VCaP (cell line): ENCODE measurements at regions not wholly inside any gene's neighbourhood (a gene's known extent, or its start where the extent isn't known, plus 50 kb on each side); places are given as distances from the start of the nearest gene placed in this dataset.

Source experiments
- H3K27ac ChIP-seq: fragments of 450-650 bp; 2 replicates; pipeline ENCODE4 v1.5.1; 2017
- TF ChIP-seq, protein P1 (sequence below): fragments of 450-650 bp; conservative IDR thresholded peaks from 2 replicates; pipeline ENCODE4 v1.5.1; 2017; ENCODE audit warnings: mild to moderate bottlenecking, moderate library complexity

DNA sequence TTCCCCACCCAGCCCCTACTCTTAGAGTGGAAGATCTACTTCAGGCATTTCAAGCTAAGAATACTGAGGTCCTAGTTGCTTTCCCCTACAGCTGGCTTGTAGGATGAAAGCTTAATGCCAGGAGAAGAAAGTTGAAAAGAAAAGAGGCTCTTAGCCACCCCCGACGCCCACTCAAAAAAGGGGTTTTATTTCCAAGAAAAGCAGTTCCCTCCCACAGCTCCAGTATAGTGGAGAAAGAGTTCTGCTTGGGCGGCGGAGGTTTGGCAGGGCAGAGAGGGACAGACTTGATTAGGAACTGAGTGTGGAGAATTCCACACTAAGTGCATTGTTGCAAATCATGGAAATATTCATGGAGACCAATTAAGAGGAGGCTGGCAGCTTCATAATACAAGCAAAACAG, 470.9 kb downstream of the ETS1 start:
- no peak overlapping the region for H3K27ac ChIP-seq
- TF ChIP-seq, protein P1, sequence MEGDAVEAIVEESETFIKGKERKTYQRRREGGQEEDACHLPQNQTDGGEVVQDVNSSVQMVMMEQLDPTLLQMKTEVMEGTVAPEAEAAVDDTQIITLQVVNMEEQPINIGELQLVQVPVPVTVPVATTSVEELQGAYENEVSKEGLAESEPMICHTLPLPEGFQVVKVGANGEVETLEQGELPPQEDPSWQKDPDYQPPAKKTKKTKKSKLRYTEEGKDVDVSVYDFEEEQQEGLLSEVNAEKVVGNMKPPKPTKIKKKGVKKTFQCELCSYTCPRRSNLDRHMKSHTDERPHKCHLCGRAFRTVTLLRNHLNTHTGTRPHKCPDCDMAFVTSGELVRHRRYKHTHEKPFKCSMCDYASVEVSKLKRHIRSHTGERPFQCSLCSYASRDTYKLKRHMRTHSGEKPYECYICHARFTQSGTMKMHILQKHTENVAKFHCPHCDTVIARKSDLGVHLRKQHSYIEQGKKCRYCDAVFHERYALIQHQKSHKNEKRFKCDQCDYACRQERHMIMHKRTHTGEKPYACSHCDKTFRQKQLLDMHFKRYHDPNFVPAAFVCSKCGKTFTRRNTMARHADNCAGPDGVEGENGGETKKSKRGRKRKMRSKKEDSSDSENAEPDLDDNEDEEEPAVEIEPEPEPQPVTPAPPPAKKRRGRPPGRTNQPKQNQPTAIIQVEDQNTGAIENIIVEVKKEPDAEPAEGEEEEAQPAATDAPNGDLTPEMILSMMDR, result no peak

GRCh38 chr11:128105950-128106349, 481.4 kb downstream of the ETS1 start:
- TF ChIP-seq, protein P1, result no peak
- no peak overlapping the region for H3K27ac ChIP-seq

- TF ChIP-seq, protein P1, result no peak
Observed at GRCh38 chr11:128105511-128105910, 481.8 kb downstream of the ETS1 start.

GRCh38 chr11:128103278-128103873, 484.0 kb downstream of the ETS1 start:
- no peak overlapping the region for H3K27ac ChIP-seq
- TF ChIP-seq, protein P1, result no peak

More at GRCh38 chr11:128105511-128105910, 481.8 kb downstream of the ETS1 start:
- no peak overlapping the region for H3K27ac ChIP-seq

- H3K27ac ChIP-seq, result no peak overlapping the region
- TF ChIP-seq, protein P1, result no peak
Observed at GRCh38 chr11:128098781-128099180, 488.6 kb downstream of the ETS1 start.

DNA sequence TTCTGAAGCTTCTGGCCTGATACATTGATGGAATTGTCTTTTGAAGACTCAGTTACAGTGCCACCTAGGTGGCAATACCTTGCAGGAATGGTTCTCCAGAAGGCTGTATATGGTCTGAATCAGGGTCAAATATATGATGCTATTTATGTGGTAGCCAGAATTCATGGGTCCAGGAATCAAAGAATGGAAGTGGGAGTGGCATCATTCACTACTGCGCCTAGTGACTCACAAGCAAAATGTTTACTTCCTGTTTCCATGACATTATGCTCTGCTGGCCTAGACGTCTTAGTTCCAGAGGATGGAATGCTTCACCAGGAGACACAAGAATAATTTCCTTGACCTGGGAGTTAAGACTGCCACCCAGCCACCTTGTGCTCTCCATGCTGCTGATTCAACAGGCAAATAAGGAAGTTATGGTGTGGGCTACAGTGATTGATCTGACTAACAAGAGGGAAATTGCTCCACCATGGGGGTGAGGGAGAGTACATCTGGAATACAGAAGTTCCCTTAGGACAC, 491.8 kb downstream of the ETS1 start:
- no peak overlapping the region for H3K27ac ChIP-seq
- TF ChIP-seq, protein P1, result peak; percentile 38

- H3K27ac ChIP-seq, result no peak overlapping the region
- TF ChIP-seq, protein P1, result no peak
Observed at GRCh38 chr11:128093689-128094088, 493.7 kb downstream of the ETS1 start.
